Hepatic stellate cell (primary cell): ENCODE measurements at regions not wholly inside any gene's neighbourhood (a gene's known extent, or its start where the extent isn't known, plus 50 kb on each side); places are given as distances from the start of the nearest gene placed in this dataset.

Experiments used
- DNase-seq: peaks from one replicate; pipeline ENCODE4 v3.0.0; 2011; ENCODE audit warnings: low spot score

- no peak for DNase-seq
Measured at GRCh38 chr7:84536271-84536870, 341.8 kb upstream of the SEMA3A start.

DNA sequence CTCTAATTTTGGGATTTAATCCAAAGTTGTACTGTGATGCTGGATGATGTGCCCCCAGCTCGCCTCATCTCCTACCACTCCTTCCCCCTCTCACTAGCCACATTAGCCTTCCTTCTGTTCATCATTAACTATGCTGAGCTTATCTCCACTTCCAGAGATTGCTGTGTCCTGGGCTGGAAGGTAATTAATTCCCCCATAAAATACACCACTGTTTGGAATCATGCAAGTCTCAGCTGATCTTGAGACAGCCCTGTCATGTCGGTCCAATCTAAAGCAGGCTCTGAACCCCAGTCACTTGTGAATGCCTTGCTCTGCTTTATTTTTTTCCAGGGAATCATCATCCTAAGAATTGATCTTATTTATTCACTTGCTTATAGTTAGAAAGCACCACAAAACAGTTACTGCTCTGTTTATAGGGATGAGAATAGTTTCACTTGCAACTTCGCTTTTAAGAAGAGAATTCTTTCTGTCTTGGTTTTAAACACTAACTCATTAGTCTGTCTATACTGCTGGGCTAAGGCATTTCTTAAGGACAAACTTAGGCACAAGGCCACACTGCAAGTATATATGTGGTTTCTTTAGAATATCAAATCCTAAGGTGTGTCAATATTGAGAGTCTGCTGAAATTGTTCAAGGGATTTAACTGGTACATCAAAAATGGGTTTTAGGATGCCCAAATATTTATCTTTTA, 341.1 kb upstream of the SEMA3A start:
- DNase-seq: no peak

GRCh38 chr7:84533182-84533581, 338.6 kb upstream of the SEMA3A start:
- no peak for DNase-seq

- no peak for DNase-seq
Measured at GRCh38 chr7:84532196-84532595, 337.6 kb upstream of the SEMA3A start.

GRCh38 chr7:84529480-84530205, 335.1 kb upstream of the SEMA3A start:
- DNase-seq: no peak

- no peak for DNase-seq
Measured at GRCh38 chr7:84528756-84529479, 334.3 kb upstream of the SEMA3A start.

GRCh38 chr7:84524714-84525694, 330.4 kb upstream of the SEMA3A start:
- no peak for DNase-seq

GRCh38 chr7:84513061-84513460, 318.5 kb upstream of the SEMA3A start:
- DNase-seq: no peak

- no peak for DNase-seq
Measured at GRCh38 chr7:84512055-84512454, 317.5 kb upstream of the SEMA3A start.

GRCh38 chr7:84510505-84510904, 315.9 kb upstream of the SEMA3A start:
- DNase-seq: peak; percentile 2

- DNase-seq: no peak
Measured at GRCh38 chr7:84509522-84509921, 314.9 kb upstream of the SEMA3A start.

DNA sequence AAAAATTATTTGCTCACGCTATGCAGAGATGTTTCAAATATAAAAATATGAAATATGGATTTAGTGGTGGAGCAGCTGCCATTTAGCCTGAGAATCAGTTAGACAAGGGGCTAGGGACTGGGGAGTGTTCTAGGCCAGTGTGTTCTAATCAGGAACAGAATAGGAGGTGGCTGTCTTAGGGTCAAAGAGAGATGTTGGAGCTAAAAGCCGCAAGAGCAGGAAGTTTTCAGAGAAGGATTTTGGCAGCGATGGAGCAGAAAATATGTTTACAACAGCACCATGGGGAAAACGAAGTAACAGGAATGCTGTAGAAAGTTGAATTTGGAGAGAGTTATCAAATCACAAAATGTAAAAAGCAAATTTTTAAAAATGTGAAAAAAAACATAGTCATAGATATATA, 314.0 kb upstream of the SEMA3A start:
- DNase-seq: no peak

- no peak for DNase-seq
Measured at GRCh38 chr7:84507529-84507928, 312.9 kb upstream of the SEMA3A start.

- no peak for DNase-seq
Measured at GRCh38 chr7:84506151-84506550, 311.6 kb upstream of the SEMA3A start.

DNA sequence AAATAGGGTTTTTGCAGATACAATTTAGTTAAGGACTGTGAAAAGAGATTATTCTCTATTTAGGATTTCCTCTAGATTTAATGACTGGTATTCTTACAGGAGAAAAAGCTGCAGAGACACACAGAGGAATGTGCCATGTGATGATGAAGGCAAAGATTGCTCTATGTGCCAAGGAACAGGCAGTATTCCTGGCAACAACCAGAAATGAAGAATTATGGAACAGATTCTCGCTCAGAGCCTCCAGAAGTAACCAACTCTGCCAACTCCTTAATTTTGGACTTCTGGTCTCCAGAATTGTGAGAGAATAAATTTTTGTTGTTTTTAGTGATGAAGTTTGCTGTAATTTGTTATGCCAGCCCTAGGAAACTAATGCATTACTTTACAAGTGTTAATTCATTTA, 307.6 kb upstream of the SEMA3A start:
- DNase-seq: no peak

DNA sequence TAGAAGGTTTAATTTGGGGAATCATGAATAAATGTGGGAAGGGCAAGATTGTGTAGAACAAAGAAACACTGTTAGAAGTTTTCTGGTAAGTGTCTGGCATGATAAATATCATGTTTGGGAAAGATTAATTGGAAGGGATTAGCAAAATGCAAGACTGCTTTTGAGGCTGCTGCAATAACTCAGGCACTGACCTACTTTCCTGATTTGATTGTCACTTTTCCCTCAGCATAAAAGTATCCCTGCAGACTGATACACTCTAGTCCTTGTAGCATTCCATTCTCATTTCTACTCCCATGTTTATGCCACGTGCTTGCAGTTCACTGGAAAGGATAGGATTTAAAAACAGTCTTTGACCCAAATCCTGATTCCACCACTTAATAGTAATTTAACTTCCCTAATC, 303.3 kb upstream of the SEMA3A start:
- no peak for DNase-seq

GRCh38 chr7:84495128-84495527, 300.5 kb upstream of the SEMA3A start:
- no peak for DNase-seq

DNA sequence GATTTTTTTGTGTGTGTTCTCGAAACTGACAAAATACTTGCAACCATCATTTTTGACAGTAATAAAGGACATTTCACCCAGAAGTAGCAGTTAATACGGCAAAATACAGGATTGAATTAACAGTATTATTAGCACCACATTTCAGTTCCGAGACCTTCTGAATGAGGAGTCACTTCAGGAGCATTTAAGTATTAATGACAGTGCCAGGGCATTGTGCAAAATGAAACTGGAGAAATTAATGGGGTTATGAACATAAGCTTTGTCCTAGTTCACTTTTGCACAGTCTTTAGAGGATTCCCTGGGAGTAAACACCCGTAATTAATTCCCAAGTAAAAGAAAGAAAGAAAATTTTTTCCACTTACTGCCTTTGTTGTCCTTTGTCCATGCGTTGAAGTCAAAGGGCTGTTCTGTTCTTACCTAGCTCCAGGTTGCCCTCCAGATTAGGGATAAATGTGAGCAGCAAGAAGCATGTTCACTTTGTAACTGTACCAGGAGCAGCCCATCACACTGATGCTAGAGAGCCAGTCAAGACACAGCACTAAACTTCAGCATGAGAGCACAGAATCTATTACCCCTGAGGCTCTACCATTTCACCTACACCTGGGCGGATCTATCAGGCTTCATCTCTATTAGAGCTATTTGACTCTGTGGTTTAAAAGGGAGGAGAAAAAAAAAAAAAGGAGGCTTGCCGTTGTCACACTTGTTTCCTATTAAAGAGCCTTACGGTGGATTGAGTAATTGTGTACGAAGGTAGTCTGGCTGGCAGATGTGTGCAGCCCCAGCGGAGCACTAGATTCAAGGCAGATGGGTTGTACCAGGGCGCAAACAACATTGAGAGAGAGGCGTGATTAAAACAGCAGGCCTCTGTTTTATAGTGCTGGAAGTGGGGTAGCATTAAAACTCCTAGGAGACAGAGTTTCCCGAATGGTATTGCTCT, 297.8 kb upstream of the SEMA3A start:
- no peak for DNase-seq

- no peak for DNase-seq
Measured at GRCh38 chr7:84490661-84491060, 296.1 kb upstream of the SEMA3A start.

DNA sequence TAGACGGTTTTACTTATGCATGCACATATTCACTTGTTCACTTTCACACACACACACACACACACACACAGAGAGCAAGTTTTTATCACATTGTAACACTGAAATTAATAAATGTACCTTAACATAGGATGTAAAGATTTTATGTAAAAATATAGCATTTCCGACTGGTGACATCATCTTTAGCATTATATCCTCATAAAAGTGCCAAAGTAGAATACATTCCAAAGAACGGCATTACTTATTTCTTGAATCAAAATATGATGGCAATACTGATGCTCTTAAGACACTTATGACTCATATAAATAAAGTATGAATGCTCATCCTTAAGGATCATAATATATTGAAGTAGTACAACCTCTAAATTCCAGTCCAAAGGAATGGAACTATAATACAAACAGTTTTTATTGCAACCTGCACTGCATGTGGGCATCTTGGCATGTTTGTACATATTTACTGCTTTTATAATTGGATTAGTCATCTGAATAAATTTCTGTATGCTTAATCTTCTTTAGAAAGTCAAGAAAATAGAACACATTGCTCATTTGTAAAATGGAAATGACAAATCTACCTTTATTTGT, 290.0 kb upstream of the SEMA3A start:
- no peak for DNase-seq
